ENCODE measurements at regions not wholly inside any gene's neighbourhood (a gene's known extent, or its start where the extent isn't known, plus 50 kb on each side); places are given as distances from the start of the nearest gene placed in this dataset.

- no peak for DNase-seq
These were observed 1088.9 kb upstream of the TENM4 start for GRCh38 chr11:80529726-80530125.

- no peak for DNase-seq
These were observed 1085.0 kb upstream of the TENM4 start for GRCh38 chr11:80525663-80526405.

GRCh38 chr11:80524349-80524748, 1083.5 kb upstream of the TENM4 start:
- DNase-seq, result no peak

- DNase-seq, result no peak
These were observed 1082.2 kb upstream of the TENM4 start for GRCh38 chr11:80523057-80523456.

- DNase-seq, result no peak
These were observed 1080.8 kb upstream of the TENM4 start for GRCh38 chr11:80521592-80521991.

- DNase-seq, result no peak
These were observed 1079.7 kb upstream of the TENM4 start for GRCh38 chr11:80520507-80520887.

GRCh38 chr11:80519596-80520506, 1079.0 kb upstream of the TENM4 start:
- DNase-seq, result no peak

- DNase-seq, result no peak
These were observed 1076.9 kb upstream of the TENM4 start for GRCh38 chr11:80517701-80518100.

- no peak for DNase-seq
These were observed 1074.3 kb upstream of the TENM4 start for GRCh38 chr11:80515097-80515496.

GRCh38 chr11:80512491-80512890, 1071.7 kb upstream of the TENM4 start:
- DNase-seq, result no peak

GRCh38 chr11:80505771-80506170, 1064.9 kb upstream of the TENM4 start:
- no peak for DNase-seq

GRCh38 chr11:80503990-80504389, 1063.2 kb upstream of the TENM4 start:
- no peak for DNase-seq

GRCh38 chr11:80502511-80502910, 1061.7 kb upstream of the TENM4 start:
- no peak for DNase-seq

- DNase-seq, result no peak
These were observed 1054.3 kb upstream of the TENM4 start for GRCh38 chr11:80495116-80495515.

- DNase-seq, result no peak
These were observed 1047.1 kb upstream of the TENM4 start for GRCh38 chr11:80487952-80488351.

- no peak for DNase-seq
These were observed 1045.8 kb upstream of the TENM4 start for GRCh38 chr11:80486678-80487077.

GRCh38 chr11:80477178-80477577, 1036.3 kb upstream of the TENM4 start:
- no peak for DNase-seq

- no peak for DNase-seq
These were observed 1032.7 kb upstream of the TENM4 start for GRCh38 chr11:80473562-80473961.

- DNase-seq, result no peak
These were observed 1029.0 kb upstream of the TENM4 start for GRCh38 chr11:80469871-80470270.

- no peak for DNase-seq
These were observed 1025.7 kb upstream of the TENM4 start for GRCh38 chr11:80466570-80466969.

- no peak for DNase-seq
These were observed 1021.4 kb upstream of the TENM4 start for GRCh38 chr11:80462211-80462610.

- DNase-seq, result no peak
These were observed 1017.5 kb upstream of the TENM4 start for GRCh38 chr11:80458376-80458775.

- DNase-seq, result no peak
These were observed 1017.0 kb upstream of the TENM4 start for GRCh38 chr11:80457823-80458222.

- no peak for DNase-seq
These were observed 1015.0 kb upstream of the TENM4 start for GRCh38 chr11:80455818-80456217.

Measured in NCI-H1105 treated with DMSO at 0.1 percent for 48 hours (cell line).